ENCODE measurements at regions not wholly inside any gene's neighbourhood (a gene's known extent, or its start where the extent isn't known, plus 50 kb on each side); places are given as distances from the start of the nearest gene placed in this dataset.

DNA sequence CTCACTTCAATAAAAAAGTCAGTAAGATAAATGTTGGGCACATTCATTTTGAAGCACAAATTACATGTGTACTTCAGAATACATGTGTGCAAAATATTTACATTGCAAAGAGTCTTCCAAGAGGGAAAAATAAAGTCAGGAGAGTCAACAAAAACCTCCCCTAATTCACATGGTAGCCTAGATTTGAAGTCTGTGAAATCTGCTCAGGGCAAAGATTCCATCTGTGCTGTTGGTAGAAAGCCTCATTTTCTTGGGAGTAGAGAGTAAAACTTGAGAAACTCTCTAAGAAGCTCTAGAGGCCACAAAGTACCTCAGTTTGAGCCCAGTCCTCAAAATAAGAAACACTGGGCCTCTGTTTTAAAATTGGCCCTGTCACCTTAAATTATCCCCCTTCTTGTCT, 303.4 kb downstream of the RAB28 start:
- no peak for DNase-seq

DNA sequence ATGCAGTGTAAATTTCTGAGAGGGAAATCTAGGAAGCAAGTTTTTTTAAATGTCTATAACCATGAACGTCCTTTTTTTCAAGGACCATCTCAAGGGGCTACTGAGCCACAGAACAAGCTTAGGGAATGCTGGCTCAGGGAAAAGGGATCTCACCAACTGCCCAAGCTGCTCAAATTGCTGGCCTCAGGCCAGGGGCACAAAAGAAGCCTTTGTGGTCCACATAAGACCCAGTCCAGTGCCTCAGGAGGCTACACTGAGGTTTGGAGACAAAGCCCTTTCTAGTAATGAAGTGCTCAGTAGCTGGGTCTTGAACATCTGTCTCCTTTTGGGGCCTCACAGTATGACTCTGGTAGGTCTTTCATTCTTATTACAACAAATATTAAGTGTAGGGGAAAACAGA, 305.5 kb downstream of the RAB28 start:
- no peak for DNase-seq

DNA sequence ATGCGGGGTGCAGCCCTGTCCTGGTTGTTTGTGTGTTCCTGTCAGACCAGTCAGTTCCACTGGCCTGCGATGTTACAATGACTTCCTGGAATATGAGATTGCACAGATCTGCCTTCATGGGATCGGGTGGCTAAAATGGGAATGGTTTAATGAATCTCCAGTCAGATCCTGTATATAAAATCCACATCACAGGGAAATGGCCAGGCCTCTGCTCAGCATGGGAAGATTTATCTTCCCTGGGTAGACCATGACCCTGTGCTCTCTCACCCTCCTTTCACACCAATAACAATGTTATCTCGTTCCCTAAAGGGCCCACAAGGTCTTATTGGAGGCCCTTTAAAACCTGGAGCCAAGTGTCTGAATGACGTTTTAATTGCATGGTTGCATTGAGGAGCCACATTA, 307.4 kb downstream of the RAB28 start:
- no peak for DNase-seq

DNA sequence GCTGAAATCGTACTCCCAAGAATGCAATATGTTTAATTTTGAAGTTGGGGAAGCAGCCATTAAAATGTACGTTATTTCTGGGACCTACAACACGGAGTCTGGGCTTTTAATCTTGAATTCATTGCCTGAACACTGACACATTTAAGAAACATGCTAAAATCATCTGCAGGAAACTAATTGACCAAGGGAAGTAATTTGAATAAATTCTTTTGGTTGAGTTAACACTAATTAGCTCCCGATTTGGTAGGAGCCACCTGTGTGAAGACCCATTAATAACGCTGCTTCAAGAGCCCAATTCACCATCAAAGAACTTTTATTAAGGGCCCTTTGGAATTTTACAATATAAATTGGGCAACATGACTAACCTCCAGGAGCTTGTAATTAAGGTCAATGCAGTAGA, 309.2 kb downstream of the RAB28 start:
- DNase-seq, result no peak

DNA sequence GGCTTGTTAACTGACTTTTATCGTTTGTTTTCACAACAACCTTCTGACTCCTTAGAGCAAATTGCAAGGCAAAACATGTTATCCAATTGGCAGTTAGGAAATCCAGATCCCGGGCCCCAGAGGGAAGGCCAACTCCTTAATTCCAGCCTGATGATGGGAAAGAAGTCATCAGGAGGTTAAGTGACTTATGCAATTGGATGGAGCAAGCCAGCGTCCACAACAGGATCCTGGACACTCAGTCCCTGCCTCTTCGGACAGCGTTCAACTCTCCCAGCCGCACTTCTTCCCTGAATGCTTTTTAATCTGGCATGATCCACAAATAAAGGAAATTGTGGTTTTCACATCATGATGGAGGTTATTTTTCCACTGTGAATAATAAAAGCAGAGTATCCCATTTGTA, 310.1 kb downstream of the RAB28 start:
- DNase-seq, result no peak

DNA sequence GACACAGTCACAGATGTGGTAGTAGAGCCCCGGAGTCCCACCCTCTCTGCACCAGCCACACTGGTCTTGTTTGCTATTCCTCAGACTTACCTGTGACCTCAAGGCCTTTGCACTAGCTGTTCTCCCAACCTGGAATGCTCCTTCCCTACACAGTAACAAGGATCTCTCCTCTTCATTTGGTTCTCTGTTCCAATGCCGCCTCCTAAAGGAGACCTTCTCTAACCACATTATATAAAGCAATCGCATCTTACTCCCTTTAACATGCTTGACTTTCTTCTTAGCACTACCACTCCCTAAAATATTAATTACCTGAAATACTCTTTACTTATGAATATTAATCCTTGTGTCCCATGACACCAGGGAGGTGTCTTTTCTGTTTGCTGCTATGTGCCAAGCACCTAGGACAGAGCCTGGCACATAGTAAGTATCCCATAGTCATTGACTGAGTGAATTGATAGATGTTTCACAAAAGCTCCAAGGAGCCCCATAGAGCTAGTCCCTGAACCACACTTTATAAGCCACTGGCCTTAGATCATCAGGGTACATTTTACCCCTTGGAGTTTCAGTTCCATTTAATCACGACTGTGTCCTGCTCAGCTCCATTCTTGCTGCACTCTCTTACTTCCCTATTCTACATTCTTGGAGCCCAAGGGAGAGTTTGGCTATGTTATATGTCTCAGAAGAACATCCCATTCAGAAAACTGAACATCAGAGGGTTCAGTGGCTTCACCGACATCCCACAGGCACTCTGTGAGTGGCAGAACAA, 312.7 kb downstream of the RAB28 start:
- DNase-seq, result no peak

DNA sequence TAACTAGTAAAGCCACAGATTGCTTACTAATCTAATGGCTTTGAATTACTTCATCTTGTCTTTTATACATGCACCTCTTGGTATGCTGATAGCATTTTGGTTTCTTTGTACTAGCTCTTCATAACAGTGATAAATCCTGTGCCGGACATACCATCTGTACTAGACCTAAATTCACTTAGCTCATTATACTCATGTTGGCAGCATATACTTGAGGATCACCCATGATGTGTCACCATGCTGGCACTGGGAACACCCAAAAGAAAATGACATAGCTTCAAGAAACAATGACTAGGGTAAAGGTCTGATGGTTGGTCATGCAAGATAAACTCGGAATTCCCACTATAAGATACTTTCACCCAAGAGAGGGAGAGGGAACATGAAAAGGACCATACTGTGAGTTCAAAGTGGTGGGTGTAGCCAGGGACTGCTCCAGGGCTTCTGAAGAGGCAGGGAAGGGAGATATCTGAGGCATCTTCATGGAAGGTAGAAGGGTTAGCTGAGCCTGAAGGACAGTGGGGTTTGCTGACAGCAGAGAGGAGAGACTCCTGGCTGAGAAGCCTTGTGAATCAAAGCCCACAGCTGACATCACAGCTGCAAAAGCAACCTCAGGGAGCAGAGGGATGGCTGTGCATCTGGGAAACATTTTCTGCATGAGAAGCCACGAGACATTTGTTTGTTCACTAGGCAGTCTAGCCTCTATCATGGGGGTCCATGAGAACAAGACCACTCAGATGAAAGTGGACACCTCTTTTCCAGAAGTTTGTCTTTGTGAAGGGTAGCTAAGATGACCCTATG, 314.2 kb downstream of the RAB28 start:
- DNase-seq, result no peak

DNA sequence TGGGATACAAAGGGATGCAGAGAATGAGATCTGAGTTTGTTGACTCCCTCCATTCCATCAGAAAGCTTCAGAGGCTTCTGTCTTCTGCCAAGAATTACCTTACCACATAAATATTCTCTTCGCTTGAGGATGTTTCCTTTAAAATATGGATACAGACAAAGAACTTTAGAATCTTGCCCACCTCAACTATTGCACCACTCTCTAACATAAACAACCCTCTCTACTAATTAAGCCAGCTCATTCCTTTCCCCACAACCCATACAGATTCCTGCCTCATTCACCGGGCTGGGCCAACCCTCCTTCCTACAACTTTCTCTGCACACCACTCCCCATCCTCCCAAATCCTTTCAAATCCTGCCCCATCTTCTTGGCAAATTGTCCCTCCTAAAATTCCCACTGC, 315.8 kb downstream of the RAB28 start:
- no peak for DNase-seq

DNA sequence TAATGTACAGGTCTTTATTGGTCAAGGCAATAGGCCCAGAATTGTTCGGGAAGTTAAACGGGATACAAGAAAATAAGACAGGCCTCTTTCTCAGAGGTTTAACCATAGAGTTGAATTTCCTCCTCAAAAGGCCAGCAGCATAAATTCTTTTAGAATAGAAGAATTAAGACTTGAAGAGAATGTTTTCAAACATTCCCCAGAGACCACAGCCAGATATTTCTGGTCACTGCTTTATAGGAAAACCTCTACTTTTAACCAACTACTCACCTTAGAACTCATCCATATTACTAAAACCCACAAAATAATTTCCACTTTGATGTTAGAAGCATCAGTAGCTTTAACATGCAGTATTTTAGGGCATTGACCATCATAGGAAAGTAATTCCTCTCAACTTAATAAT, 317.9 kb downstream of the RAB28 start:
- no peak for DNase-seq

DNA sequence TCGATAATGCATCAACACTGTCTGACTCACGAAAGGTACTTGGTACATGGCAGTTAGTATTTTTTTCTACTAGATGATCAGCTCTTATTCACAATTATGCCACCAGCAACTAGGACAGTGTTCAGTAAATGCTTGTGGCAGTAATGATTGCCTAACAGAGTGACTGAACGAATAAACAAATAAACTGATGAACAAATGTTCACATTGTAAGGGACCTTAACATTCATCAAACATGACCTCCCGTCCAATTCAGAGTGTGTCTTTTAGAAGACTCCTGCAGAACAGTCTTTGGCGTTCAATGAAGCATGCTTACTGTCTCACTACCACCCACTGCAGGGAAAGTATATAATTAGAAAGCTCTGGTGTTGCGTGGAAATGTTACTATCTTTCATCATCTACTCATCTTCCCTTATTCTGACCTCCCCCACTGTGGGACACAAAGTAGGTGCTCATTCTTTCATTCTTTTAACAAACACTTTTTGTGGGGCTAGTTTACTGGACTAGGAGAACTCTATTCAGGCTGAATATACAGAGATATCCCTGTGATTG, 319.3 kb downstream of the RAB28 start:
- no peak for DNase-seq

DNA sequence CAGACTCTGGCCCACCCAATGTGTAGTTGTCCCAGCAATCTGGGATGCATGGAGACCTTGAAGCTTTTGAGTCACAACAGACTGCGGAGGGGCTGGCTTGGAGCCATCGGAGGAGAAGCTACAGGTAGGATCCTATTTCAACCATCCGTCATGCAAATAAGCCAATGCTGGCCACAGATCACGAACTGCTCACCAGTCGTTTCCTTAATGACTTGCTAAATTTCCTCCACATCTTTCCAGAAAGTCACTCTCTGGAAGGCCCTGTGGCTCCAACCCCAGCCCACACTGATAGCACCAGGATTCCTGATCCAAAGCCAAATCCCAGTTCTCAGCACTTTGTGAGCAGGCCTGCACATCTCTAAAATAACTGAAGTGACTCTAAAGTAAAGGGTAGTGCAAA, 321.3 kb downstream of the RAB28 start:
- DNase-seq, result no peak

DNA sequence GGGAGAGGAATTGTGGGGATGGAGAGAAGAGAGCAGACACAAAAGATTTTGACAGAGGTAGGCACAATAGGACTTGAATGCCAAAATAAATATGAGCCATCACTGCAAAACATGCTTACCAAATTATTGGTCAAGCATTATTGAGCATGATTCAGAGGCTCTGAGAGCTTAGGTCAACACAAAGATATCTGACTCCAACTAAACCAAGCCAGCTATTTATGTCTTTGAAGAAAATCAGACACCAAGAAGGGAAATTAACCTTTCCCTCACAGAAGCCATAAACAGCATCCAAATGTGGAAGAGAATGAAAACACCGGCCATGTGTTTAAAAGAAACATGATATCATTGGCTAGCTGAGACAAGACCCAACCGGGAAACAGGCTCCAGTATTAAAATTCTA, 323.2 kb downstream of the RAB28 start:
- DNase-seq, result no peak

DNA sequence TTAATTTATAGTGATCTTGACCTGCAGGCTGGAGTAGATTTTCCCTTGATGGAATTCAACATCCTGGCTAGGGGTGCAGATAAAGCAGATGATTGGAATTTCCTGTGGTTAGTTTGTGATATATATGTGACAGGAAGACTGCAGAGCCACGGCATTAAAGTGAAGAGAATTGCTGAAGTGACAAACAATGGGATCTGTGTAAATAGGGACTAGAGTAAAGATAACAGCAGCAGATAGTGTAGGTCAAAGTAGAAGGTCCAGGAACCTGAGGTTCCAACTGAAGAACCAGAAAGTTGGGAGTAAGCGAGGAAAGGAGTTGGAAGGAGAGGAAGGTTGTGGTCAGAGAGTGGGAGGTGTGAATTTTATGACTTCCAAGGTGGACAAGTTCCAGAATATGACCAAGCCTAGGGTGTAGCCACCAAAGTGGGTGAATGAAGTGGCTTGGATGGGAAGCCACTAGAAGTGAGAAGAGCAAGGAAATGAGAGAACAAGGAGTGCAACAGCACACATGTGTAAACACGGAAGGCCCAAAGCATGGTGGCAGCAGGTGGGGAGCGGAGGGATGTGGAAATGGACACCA, 325.0 kb downstream of the RAB28 start:
- no peak for DNase-seq

DNA sequence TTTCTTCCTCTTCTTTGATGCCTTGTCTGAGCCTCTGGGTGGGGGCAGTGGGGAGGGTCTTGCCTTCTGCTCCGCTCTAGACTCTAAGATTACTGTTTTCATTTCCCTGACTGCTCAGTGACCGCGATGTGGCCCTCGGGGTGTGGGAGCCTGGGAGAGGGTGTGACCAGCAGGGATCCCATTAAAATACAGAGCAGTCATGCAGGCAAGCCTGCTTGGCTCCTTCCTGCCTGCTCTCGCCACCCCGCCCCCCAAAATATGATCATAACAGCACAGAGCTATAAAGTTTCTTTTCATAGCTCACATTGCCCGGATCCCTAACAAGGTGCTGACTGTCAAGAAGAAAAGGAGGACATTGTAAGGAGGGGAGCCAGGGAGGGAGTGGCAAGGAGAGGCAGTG, 332.9 kb downstream of the RAB28 start:
- no peak for DNase-seq

DNA sequence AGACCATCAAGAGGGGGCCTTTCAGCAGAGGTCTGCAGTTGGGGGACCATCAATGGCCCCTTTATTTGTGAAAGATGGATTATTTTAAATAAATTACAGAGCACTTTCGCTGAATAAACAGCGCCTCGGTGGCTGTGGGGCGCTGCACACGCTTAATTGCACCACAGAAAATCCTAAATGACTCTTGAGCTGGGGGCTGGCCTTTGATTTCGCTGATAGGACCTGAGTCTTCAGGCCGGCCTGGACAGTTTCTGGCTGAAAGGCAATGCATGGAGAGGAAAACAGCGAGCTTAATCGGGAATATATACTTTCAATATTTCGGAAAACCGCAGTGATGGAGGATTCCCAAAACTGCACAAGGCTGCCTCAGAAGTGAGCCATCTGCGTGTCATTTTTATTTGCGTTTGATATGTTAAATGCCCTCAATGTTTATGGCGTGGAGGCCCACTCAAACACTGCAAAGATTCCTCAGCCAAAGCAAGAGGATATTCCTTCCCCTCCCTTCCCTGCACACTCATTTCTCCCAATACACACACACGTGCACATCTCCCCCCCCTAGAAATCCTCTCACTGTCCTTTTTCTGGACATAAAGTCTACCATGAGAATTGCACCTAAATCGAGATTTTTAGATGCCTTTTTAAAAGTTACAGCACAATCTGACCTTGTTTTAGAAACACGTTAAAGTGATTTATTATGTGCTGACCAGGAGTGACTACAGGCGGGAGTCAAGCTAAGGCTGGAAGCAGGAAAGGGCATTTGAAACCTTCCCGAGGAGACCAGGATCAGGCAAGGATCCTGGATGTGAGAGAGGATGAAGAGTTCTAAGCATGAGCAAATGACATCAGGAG, 340.7 kb downstream of the RAB28 start:
- DNase-seq, result no peak

DNA sequence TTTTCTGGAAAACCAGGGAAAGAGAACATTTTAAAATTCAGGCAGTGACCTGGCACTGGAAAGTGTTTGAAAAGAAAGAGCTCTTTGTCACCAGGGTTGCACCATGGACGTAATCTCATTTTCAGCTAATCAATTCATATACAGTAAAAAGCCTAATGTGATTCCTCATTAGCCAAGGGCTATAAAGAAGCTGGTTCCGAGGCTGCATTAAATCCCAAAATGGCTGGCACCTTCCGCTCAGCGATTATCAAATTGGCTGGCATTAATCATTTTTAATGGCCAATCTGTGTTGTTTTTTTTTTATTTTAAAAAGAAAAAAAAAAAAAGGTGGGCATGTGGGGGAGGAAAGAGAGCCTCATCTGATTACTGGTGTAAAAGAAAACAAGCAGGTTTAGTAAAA, 341.4 kb downstream of the RAB28 start:
- DNase-seq, result no peak

DNA sequence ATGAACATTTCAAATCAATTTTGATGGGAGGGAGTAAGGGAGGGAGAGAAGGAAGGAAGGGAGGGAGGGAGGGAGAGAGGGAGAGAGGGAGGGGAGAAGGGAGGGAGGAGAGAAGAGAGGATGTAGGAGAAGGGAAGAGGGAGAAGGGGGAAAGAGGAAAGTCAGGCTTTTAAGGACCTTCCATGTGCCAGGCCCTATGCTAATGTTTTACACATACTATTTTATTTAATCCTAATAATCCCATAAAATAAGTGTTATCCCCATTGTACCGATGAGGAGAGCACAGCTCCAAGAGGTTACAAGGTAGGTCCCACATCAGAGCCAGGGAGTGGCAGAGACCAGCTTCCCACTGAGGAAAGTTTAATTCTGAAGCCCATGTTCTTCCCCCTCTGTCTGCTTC, 341.9 kb downstream of the RAB28 start:
- DNase-seq, result no peak

DNA sequence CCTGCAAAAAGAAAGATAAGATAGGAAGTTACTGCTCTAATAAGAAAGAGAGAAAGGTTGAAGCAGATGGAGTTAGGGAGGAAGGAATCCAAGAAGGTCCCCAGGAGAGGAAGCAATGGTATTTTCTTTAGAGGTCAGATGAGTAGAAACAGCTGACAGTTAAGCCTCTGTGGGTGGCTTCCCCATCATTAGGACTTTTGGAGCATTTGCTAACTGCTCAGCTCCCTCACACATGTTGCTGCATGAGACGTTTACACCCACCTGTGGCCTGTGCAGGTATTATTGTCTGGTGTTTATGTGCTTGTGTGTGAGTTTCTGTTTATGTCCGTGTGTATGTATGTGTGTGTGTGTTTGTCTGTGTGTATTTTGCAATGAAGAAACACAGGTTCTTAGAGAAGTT, 346.8 kb downstream of the RAB28 start:
- DNase-seq, result no peak

DNA sequence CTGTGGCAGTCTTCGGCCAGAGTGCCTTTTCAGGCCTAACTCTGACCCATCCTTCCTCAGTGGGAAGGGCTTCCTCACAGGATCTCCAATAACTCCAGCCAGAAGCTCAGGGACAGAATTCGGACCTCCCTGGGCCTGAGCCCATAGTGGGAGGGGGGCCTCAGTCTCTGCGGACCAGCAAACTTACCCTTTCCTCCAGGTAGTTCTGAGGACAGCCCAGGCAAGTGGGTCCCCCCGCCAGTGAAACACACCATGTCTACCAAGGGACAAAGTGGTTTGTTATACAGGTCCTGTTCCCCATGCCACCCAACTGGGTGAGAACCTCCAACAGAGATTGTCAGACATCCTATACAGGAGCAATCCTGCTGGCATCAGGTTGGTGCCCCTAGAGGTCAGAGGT, 350.4 kb downstream of the RAB28 start:
- DNase-seq, result no peak

DNA sequence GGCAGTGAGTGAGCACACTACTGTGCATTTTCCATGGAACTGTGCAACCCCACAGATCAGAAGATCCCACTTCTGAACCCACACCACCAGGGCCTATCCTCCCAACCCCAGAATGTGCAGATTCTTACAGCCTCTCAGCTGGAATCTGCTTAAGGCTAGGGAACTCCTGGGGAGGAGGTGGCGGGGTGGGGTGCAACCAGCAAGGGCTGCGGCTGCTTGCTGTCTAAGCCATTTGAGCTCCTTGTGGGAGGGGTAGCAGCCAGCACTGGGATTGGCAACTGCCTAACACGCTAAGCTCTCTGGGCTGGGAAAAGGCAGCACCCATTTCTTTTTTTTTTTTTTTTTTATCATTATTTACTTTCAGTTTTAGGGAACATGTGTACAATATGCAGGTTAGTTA, 353.3 kb downstream of the RAB28 start:
- no peak for DNase-seq

DNA sequence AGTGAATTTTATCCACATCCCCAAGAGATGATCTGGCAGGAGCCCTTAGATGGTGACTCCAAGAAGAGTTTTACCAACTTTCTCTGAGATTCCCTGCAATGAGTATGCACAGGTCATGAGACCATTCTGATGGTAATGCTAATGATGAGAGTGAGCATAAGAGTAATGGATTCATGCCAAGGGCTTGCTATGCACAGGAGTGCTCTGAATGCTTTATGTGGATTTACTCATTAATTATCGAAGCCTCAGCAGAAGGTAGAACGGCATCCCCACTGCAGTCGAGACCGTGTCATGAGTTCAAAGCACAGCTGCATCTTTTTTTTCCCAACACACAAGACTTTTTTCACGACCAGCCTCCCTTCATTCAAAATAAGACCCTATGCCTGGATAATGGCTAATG, 355.0 kb downstream of the RAB28 start:
- DNase-seq, result no peak

DNA sequence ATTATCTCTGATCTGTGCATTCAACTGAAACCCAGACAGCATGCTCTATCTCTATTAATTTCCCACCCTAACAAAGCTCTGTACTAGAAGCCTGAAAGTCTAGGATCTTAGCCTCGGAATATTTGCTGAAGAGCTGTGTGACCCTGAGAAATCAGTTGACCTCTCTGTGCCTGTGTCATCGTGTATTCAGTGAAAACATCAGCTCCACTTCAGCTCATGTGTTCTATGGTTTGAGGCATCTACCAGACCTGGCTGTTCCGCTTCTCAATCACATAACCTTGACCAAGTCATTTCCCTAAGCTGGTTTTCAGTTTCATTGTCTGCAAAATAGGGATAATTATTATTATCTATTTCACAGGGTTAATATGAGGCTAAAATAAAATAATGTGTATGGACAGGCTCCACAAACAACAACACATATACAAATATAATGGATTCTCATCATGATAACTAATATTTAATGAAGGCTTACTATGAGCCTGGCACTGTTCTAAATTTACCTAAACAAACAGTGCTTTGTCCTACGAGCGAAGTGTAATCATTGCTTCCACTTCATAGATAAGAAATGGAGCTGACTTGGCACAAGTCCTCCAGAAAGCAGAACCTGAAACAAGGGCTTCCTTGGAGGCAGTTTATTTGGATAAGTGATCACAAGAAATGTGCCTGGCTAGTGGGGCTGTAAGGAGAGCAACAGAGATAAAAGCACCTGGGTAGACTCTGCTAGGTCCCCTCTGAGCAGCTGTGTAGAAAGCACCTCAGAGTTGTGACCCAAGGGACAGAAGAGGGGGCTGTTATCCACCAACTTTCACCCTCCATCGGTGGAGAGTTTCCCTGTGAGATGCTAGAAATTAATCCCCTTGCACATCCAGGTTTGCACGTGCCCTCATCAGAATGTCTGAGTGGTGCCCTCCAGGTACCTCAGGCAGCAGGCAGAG, 356.9 kb downstream of the RAB28 start:
- no peak for DNase-seq

Measured in activated naive CD4-positive, alpha-beta T cell treated with anti-CD3 and anti-CD28 coated beads, Interleukin-2, amount 50 U/mL, for 16 hours (primary cell).